Gastrocnemius medialis (tissue), 4 donors: ENCODE measurements at regions not wholly inside any gene's neighbourhood (a gene's known extent, or its start where the extent isn't known, plus 50 kb on each side); places are given as distances from the start of the nearest gene placed in this dataset.

Experiments
- ATAC-seq, 2 donors: fragments of 150-250 bp; one replicate each; pipeline ENCODE4 v1.9.1; 2016
- DNase-seq, 2 donors: peaks; one replicate each; pipeline ENCODE4 v3.0.0-alpha.2; 2019
- H3K27ac ChIP-seq, 4 donors: fragments of 200-600 bp; sonication (generic); 1 replicate in 1 of 4; 2 replicates in 3 of 4; pipeline ENCODE4 v1.5.1; 2016 to 2018; ENCODE audit warnings: mild to moderate bottlenecking in 2 of 4, moderate library complexity in 1 of 4
- H3K27me3 ChIP-seq, 3 donors: fragments of 200-600 bp; sonication (generic) in 2 of 3; 1 replicate in 1 of 3; 2 replicates in 2 of 3; pipeline versions ENCODE4 v1.5.1 to v1.6.0; 2016 to 2019; ENCODE audit warnings: mild to moderate bottlenecking in 1 of 3, moderate library complexity in 1 of 3
- H3K36me3 ChIP-seq, 2 donors: fragments of 200-600 bp; sonication (generic) in 1 of 2; one replicate each; pipeline ENCODE4 v1.5.1; 2017 to 2018
- H3K4me1 ChIP-seq, 2 donors: fragments of 200-600 bp; sonication (generic) in 1 of 2; one replicate each; pipeline ENCODE4 v1.5.1; 2016 to 2017; ENCODE audit warnings: mild to moderate bottlenecking in 2 of 2
- H3K4me3 ChIP-seq, 4 donors: fragments of 200-600 bp; sonication (generic) in 3 of 4; 1 replicate in 1 of 4; 2 replicates in 3 of 4; pipeline ENCODE4 v1.5.1; 2016 to 2019; ENCODE audit warnings: mild to moderate bottlenecking in 2 of 4
- H3K9me3 ChIP-seq, 3 donors: fragments of 200-600 bp; sonication (generic) in 2 of 3; 1 replicate in 1 of 3; 2 replicates in 2 of 3; pipeline ENCODE4 v1.5.1; 2016 to 2019
- POLR2A ChIP-seq, 2 donors: fragments of 450-650 bp; IDR thresholded peaks; one replicate each; pipeline ENCODE4 v1.6.1; 2017; ENCODE audit warnings: antibody characterized with exemption in 2 of 2, mild to moderate bottlenecking in 2 of 2, moderate library complexity in 2 of 2
- in situ Hi-C, 4 donors: fragments of 200-750 bp; cut with MboI; loops; one replicate each; pipeline versions ENCODE4 v1.15.0 to v1.8.0; 2017; ENCODE audit warnings: low sequenced_read_pairs in 4 of 4
- intact Hi-C: fragments of 100-400 bp; cut with DNase I; formaldehyde crosslinking; loops from one replicate; pipeline ENCODE4 v1.15.1; 2023; ENCODE audit warnings: low total_unique reads
- TF ChIP-seq, protein P1 (sequence below), 5 experiments: fragments of 450-650 bp in 3 of 5; fragments of 200-600 bp in 2 of 5; sonication (generic) in 2 of 5; IDR thresholded peaks in 4 of 5; conservative IDR thresholded peaks in 1 of 5; 1 replicate in 4 of 5; 2 replicates in 1 of 5; pipeline ENCODE4 v1.5.1; 2016 to 2019; ENCODE audit warnings: antibody characterized with exemption in 5 of 5, mild to moderate bottlenecking in 3 of 5, moderate library complexity in 3 of 5

DNA sequence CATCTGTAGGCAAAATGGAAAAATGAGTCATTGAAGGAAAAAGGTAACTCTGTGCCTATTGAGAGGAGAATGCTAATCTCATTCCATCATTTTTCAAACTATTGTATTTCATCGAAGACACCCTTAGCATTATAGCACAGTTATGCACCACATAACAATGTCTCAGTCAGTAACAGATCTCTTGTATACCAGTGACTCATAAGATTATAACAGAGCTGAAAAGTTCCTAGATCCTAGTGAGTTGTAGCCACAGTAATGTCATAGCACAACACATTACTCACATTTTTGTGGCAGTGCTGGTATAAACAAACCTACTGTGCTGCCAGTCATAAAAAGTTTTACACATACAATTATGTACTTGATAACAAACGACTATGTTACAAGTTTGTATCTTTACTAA is 1077.6 kb downstream of the DIAPH3 start:
- TF ChIP-seq, protein P1, sequence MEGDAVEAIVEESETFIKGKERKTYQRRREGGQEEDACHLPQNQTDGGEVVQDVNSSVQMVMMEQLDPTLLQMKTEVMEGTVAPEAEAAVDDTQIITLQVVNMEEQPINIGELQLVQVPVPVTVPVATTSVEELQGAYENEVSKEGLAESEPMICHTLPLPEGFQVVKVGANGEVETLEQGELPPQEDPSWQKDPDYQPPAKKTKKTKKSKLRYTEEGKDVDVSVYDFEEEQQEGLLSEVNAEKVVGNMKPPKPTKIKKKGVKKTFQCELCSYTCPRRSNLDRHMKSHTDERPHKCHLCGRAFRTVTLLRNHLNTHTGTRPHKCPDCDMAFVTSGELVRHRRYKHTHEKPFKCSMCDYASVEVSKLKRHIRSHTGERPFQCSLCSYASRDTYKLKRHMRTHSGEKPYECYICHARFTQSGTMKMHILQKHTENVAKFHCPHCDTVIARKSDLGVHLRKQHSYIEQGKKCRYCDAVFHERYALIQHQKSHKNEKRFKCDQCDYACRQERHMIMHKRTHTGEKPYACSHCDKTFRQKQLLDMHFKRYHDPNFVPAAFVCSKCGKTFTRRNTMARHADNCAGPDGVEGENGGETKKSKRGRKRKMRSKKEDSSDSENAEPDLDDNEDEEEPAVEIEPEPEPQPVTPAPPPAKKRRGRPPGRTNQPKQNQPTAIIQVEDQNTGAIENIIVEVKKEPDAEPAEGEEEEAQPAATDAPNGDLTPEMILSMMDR (IDR thresholded peaks at IDR 0.05 in 4 of 5, conservative IDR thresholded peaks at IDR 0.05 in 1 of 5) = no peak
- no peak for TF ChIP-seq POLR2A (IDR thresholded peaks at IDR 0.05)
- Histone ChIP-seq H3K27ac (no peak overlapping the region), H3K36me3 (no peaks in the 10 kb centered on the region), H3K27me3 (no peaks in the 10 kb centered on the region), H3K4me3 (no peak overlapping the region), H3K9me3 (no peaks in the 10 kb centered on the region), H3K4me1 (no peaks in the 10 kb centered on the region)
- in situ Hi-C loops = no loop called here
- DNase-seq = no peak
- ATAC-seq = no peak
- intact Hi-C loops = no loop called here

DNA sequence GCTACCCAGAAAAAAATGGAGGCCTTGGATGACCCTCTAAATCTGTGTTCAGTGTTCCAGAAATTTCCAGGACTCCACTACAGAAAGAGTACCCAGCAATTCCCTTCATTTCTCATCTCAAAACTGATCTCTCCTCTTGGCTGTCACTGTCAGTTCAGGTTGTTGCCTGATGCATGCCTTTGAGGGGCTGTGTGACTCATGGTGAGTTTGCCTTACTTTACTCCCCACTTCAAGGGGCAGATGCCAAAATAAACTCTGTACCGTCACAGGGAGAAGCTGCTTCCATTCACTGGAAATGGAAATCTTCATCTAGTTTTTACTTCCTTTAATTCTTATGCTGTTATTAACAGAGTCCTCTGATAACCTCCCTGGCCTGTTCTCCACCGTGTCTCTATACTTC is 1075.0 kb downstream of the DIAPH3 start:
- TF ChIP-seq, protein P1 (IDR thresholded peaks at IDR 0.05 in 4 of 5, conservative IDR thresholded peaks at IDR 0.05 in 1 of 5) = no peak
- no peak for TF ChIP-seq POLR2A (IDR thresholded peaks at IDR 0.05)
- Histone ChIP-seq H3K9me3 (no peaks in the 10 kb centered on the region), H3K27ac (no peak overlapping the region), H3K4me1 (no peaks in the 10 kb centered on the region), H3K4me3 (no peak overlapping the region), H3K36me3 (no peaks in the 10 kb centered on the region), H3K27me3 (no peaks in the 10 kb centered on the region)
- in situ Hi-C loops (no loop called here), intact Hi-C loops (no loop called here)
- DNase-seq = no peak
- no peak for ATAC-seq

DNA sequence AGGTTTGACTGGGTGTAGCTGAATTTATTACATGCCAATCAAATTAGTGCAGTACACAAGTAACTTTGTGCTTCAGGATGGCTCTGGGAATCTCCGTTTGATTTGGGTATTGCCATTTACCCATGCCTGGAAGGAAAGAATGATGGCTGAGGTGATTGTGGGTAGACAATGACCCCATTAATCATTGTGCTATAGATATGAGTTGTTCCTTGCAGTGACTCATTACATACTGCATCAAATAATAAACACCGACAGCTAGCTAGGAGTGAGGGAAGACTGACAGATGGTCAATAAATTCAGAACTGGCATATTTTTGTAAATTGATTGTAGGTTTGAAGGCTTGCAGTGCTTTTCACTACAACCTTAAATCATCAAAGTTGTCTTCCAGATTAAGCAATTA is 1069.5 kb downstream of the DIAPH3 start:
- H3K9me3 ChIP-seq = no peaks in the 10 kb centered on the region
- no peak overlapping the region for H3K4me3 ChIP-seq
- no peaks in the 10 kb centered on the region for H3K36me3 ChIP-seq
- no peaks in the 10 kb centered on the region for H3K27me3 ChIP-seq
- TF ChIP-seq, protein P1 (IDR thresholded peaks at IDR 0.05 in 4 of 5, conservative IDR thresholded peaks at IDR 0.05 in 1 of 5) = no peak
- no peak for TF ChIP-seq POLR2A (IDR thresholded peaks at IDR 0.05)
- ATAC-seq (no peak), DNase-seq (no peak)
- in situ Hi-C loops (no loop called here), intact Hi-C loops (no loop called here)
- no peak overlapping the region for H3K27ac ChIP-seq
- no peaks in the 10 kb centered on the region for H3K4me1 ChIP-seq

DNA sequence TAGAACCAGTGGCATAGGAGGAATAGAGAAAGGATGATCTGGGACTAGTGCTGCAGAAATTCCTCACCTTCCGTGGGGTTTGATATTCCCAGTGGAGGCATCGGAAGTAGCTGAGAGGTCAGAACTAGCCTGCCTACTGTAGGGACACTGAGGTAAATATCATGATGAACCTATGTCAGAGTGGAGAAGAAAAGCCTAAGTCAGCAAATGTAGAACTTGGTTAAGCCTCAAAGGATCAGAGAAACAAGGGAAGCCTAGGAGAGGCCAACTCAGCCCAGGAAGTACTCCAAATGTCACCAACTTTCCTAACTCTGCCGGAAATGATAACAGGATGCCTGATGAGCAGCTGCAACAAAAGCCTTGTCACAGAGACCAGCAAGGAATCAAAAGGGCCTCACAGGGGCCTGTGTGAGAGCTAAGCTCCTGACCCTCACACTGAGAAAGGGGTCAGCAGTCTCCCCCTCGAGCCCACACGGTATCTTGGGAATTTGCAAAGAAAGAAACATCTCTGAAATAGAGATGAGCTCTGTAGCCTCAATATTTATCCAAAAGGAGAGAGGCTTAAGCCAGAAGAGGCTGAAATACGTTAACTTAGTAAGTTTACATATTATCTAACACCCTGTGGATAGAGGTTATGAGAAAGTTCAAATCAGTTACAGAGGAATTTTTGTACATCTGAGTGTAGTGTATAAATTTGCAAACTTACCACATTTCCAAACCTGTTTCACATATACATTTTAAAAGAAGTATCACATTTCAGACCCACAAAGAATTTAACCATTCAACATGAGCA is 1064.3 kb downstream of the DIAPH3 start:
- no peak for ATAC-seq
- no peaks in the 10 kb centered on the region for H3K36me3 ChIP-seq
- intact Hi-C loops = no loop called here

More for the DNA sequence above, 1064.3 kb downstream of the DIAPH3 start:
- Histone ChIP-seq H3K27me3 (no peaks in the 10 kb centered on the region), H3K27ac (no peak overlapping the region), H3K4me1 (no peaks in the 10 kb centered on the region), H3K4me3 (no peak overlapping the region), H3K9me3 (no peaks in the 10 kb centered on the region)
- in situ Hi-C loops = no loop called here
- no peak for TF ChIP-seq POLR2A (IDR thresholded peaks at IDR 0.05)
- TF ChIP-seq, protein P1 (IDR thresholded peaks at IDR 0.05 in 4 of 5, conservative IDR thresholded peaks at IDR 0.05 in 1 of 5) = no peak
- DNase-seq = no peak
